Keratinocyte (primary cell): ENCODE measurements at regions not wholly inside any gene's neighbourhood (a gene's known extent, or its start where the extent isn't known, plus 50 kb on each side); places are given as distances from the start of the nearest gene placed in this dataset.

Experiments
- DNase-seq: peaks from one replicate; pipeline ENCODE4 v3.0.0-alpha.2; 2011; ENCODE audit warnings: low read depth, missing footprints, low spot score
- FAIRE-seq: peaks from 2 replicates; lab custom pipeline; 2011; peaks lifted over from hg19 to GRCh38; lab: Jason Lieb, UNC
- H2AFZ ChIP-seq: 2 replicates; pipeline ENCODE4 v1.6.0; 2012; ENCODE audit warnings: low read length, control low read depth, inconsistent platforms; ENCODE audit not compliant: control insufficient read depth
- H3K27ac ChIP-seq: 2 replicates; pipeline ENCODE4 v1.5.1; 2011; ENCODE audit warnings: low read length; ENCODE audit not compliant: control insufficient read depth, insufficient read depth
- H3K27me3 ChIP-seq: 3 replicates; pipeline ENCODE4 v1.6.0; 2011; ENCODE audit warnings: low read length; ENCODE audit not compliant: control insufficient read depth, insufficient read depth; ENCODE audit errors: extremely low read depth
- H3K36me3 ChIP-seq, 2 experiments: 2 replicates in 1 of 2; 3 replicates in 1 of 2; pipeline ENCODE4 v1.5.1; 2011; ENCODE audit warnings: low read length in 2 of 2, mild to moderate bottlenecking in 1 of 2; ENCODE audit not compliant: control insufficient read depth in 2 of 2, insufficient read depth in 2 of 2; ENCODE audit errors: extremely low read depth in 1 of 2
- H3K4me1 ChIP-seq: 3 replicates; pipeline ENCODE4 v1.5.1; 2011; ENCODE audit warnings: low read length; ENCODE audit not compliant: control insufficient read depth, insufficient read depth; ENCODE audit errors: extremely low read depth
- H3K4me2 ChIP-seq: 3 replicates; pipeline ENCODE4 v1.6.0; 2011; ENCODE audit warnings: low read depth, low read length; ENCODE audit not compliant: control insufficient read depth, insufficient read depth; ENCODE audit errors: extremely low read depth
- H3K4me3 ChIP-seq, 3 experiments: fragments of 200-600 bp in 1 of 3; sonication (generic) in 1 of 3; 2 replicates in 2 of 3; 3 replicates in 1 of 3; pipeline ENCODE4 v1.5.1; 2011 to 2016; ENCODE audit warnings: low read length in 3 of 3, mild to moderate bottlenecking in 3 of 3, control low read depth in 2 of 3, inconsistent platforms in 1 of 3, low read depth in 1 of 3, mixed read lengths in 1 of 3, mixed run types in 1 of 3, moderate library complexity in 1 of 3; ENCODE audit not compliant: control insufficient read depth in 2 of 3, insufficient read depth in 2 of 3; ENCODE audit errors: extremely low read depth in 1 of 3
- H3K79me2 ChIP-seq: 2 replicates; pipeline ENCODE4 v1.6.0; 2012; ENCODE audit warnings: low read length; ENCODE audit not compliant: control insufficient read depth, insufficient read depth
- H3K9ac ChIP-seq: 3 replicates; pipeline ENCODE4 v1.6.0; 2011; ENCODE audit warnings: low read length; ENCODE audit not compliant: control insufficient read depth, insufficient read depth; ENCODE audit errors: extremely low read depth
- H3K9me1 ChIP-seq: 3 replicates; pipeline ENCODE4 v1.6.0; 2011; ENCODE audit warnings: low read length; ENCODE audit not compliant: control insufficient read depth, insufficient read depth; ENCODE audit errors: extremely low read depth
- H3K9me3 ChIP-seq: 2 replicates; pipeline ENCODE4 v1.5.1; 2012; ENCODE audit warnings: low read depth, low read length; ENCODE audit not compliant: control insufficient read depth
- H4K20me1 ChIP-seq: 3 replicates; pipeline ENCODE4 v1.6.0; 2011; ENCODE audit warnings: low read length; ENCODE audit not compliant: control insufficient read depth, insufficient read depth; ENCODE audit errors: extremely low read depth
- CTCF ChIP-seq, 3 experiments: IDR thresholded peaks in 1 of 3; conservative IDR thresholded peaks in 1 of 3; optimal IDR thresholded peaks in 1 of 3; 2 replicates in 2 of 3; 3 replicates in 1 of 3; pipeline versions ENCODE3 to v1.5.1; 2011; ENCODE audit warnings: low read length in 3 of 3, mild to moderate bottlenecking in 3 of 3, moderate library complexity in 2 of 3, control low read depth in 1 of 3, inconsistent platforms in 1 of 3; ENCODE audit not compliant: insufficient read depth in 2 of 3; ENCODE audit errors: extremely low read depth in 1 of 3
- EZH2 ChIP-seq: IDR thresholded peaks from one replicate; pipeline ENCODE4 v1.6.1; 2012; ENCODE audit warnings: inconsistent platforms, mild to moderate bottlenecking, low read length, moderate library complexity
- dilution Hi-C: fragments of 300-500 bp; cut with MboI; formaldehyde crosslinking; loops from one replicate; pipeline ENCODE4 v1.7.0; 2020; ENCODE audit warnings: low sequenced_read_pairs; ENCODE audit not compliant: extremely low pct_ligation_motif_present

DNA sequence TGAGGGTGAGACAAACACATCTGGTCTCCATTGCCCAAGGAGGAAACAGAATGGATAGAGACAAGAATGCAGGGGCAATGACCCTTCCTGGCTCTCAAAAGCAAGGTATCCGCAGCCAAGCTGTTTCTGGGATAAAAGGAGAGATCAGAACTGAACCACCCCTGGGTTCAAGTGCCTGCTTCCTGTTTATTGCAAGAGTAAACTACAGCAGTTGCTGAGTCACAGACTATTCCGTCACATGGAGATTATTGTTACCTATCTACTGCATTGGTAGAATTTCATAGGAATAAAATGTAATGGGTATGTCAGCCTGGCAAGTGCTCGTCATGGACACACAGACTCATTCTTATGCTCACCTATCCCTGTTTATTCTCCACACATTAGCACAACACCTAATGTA lies 821.6 kb downstream of the GRID1 start:
- DNase-seq (no peak), FAIRE-seq (no peak)
- TF ChIP-seq CTCF (optimal IDR thresholded peaks at IDR 0.05 in 1 of 3, IDR thresholded peaks at IDR 0.05 in 1 of 3, conservative IDR thresholded peaks at IDR 0.05 in 1 of 3; ENCODE audit: extremely low read depth in 1 of 3, insufficient read depth in 2 of 3, low read length in 3 of 3) = no peak
- TF ChIP-seq EZH2 = no peak
- H3K4me3 ChIP-seq = no peak overlapping the region
- H4K20me1 ChIP-seq = no peaks in the 10 kb centered on the region
- H3K27ac ChIP-seq = no peak overlapping the region
- peaks cover 9% of the 10 kb centered on the region for H3K4me1 ChIP-seq
- H3K9me1 ChIP-seq = no peaks in the 10 kb centered on the region
- no peak overlapping the region for H3K9ac ChIP-seq
- no peaks in the 10 kb centered on the region for H3K36me3 ChIP-seq
- H3K79me2 ChIP-seq = no peaks in the 10 kb centered on the region
- H2AFZ ChIP-seq = no peak overlapping the region
- H3K9me3 ChIP-seq = no peaks in the 10 kb centered on the region
- no peaks in the 10 kb centered on the region for H3K27me3 ChIP-seq
- dilution Hi-C loops = no loop called here
- no peak overlapping the region for H3K4me2 ChIP-seq

GRCh38 chr10:85545874-85546273 lies 820.7 kb downstream of the GRID1 start:
- no peak for DNase-seq
- H3K9me3 ChIP-seq = no peaks in the 10 kb centered on the region

More at GRCh38 chr10:85545874-85546273, 820.7 kb downstream of the GRID1 start:
- H3K9me1 ChIP-seq = no peaks in the 10 kb centered on the region
- no peaks in the 10 kb centered on the region for H3K27me3 ChIP-seq
- TF ChIP-seq EZH2 (no peak), CTCF (optimal IDR thresholded peaks at IDR 0.05 in 1 of 3, IDR thresholded peaks at IDR 0.05 in 1 of 3, conservative IDR thresholded peaks at IDR 0.05 in 1 of 3; ENCODE audit: extremely low read depth in 1 of 3, insufficient read depth in 2 of 3, low read length in 3 of 3) (no peak)
- no peak overlapping the region for H2AFZ ChIP-seq
- no peak overlapping the region for H3K27ac ChIP-seq
- no peak overlapping the region for H3K4me3 ChIP-seq
- FAIRE-seq = no peak
- H3K4me2 ChIP-seq = no peak overlapping the region
- no peaks in the 10 kb centered on the region for H3K36me3 ChIP-seq
- H3K4me1 ChIP-seq = peaks cover 9% of the 10 kb centered on the region
- no peak overlapping the region for H3K9ac ChIP-seq
- dilution Hi-C loops = no loop called here
- no peaks in the 10 kb centered on the region for H4K20me1 ChIP-seq
- no peaks in the 10 kb centered on the region for H3K79me2 ChIP-seq
